ENCODE measurements at regions not wholly inside any gene's neighbourhood (a gene's known extent, or its start where the extent isn't known, plus 50 kb on each side); places are given as distances from the start of the nearest gene placed in this dataset.

DNA sequence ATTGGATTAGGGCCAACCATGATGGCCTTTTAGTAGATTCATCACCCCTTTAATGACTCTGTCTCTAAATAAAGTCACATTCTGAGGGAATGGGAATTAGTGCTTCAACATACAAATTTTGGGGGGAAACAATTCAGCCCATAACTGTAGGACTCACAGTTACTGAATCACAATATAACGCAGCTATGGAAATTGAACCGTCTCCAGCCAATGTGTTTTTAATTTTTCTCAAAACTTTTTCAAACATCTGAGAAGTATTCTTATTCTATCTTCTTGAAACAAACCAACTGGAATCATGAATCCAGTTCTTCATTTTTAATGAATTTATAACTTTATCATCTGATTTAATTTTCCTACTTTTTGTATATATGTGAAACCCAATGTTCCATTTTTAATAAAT lies 373.1 kb upstream of the SYT4 start:
- Mint-ChIP-seq H3K9me3 (ENCODE audit: unreplicated experiment) (no peaks in the 10 kb centered on the region), H3K4me1 (ENCODE audit: low read depth, unreplicated experiment) (no peaks in the 10 kb centered on the region), H3K36me3 (ENCODE audit: unreplicated experiment) (no peaks in the 10 kb centered on the region), H3K4me3 (ENCODE audit: unreplicated experiment) (no peak overlapping the region), H3K27me3 (ENCODE audit: unreplicated experiment) (no peaks in the 10 kb centered on the region), H3K27ac (ENCODE audit: unreplicated experiment) (no peak overlapping the region)
- no peak for DNase-seq
- no peak for TF ChIP-seq CTCF (IDR thresholded peaks at IDR 0.05; ENCODE audit: partially characterized antibody, unreplicated experiment)

DNA sequence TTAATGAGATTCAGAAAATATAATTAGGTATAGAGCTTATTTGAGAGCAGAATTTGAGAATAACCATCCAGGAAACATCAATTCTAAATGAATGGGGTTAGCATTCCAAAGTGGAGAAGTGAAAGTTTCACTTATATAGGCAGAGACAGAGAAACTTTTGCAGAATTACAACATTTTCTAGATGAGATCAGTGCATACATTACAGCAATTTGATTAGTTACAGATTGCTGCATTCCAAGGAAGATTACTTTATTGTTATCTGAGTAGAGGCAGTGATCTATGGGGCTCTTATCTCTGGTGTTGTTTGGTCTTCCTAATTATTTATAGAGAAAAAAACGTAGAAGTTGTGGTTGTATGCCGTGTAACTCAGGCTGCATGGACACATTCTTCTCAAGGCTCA lies 373.8 kb upstream of the SYT4 start:
- no peak overlapping the region for H3K4me3 Mint-ChIP-seq (ENCODE audit: unreplicated experiment)
- no peak overlapping the region for H3K27ac Mint-ChIP-seq (ENCODE audit: unreplicated experiment)
- H3K9me3 Mint-ChIP-seq (ENCODE audit: unreplicated experiment): no peaks in the 10 kb centered on the region
- no peak for TF ChIP-seq CTCF (IDR thresholded peaks at IDR 0.05; ENCODE audit: partially characterized antibody, unreplicated experiment)
- no peaks in the 10 kb centered on the region for H3K4me1 Mint-ChIP-seq (ENCODE audit: low read depth, unreplicated experiment)
- no peaks in the 10 kb centered on the region for H3K36me3 Mint-ChIP-seq (ENCODE audit: unreplicated experiment)
- H3K27me3 Mint-ChIP-seq (ENCODE audit: unreplicated experiment): no peaks in the 10 kb centered on the region
- no peak for DNase-seq

GRCh38 chr18:43656547-43656946 lies 379.3 kb upstream of the SYT4 start:
- Mint-ChIP-seq H3K4me3 (ENCODE audit: unreplicated experiment) (no peak overlapping the region), H3K36me3 (ENCODE audit: unreplicated experiment) (no peaks in the 10 kb centered on the region), H3K27ac (ENCODE audit: unreplicated experiment) (no peak overlapping the region), H3K9me3 (ENCODE audit: unreplicated experiment) (no peaks in the 10 kb centered on the region), H3K4me1 (ENCODE audit: low read depth, unreplicated experiment) (no peaks in the 10 kb centered on the region), H3K27me3 (ENCODE audit: unreplicated experiment) (no peaks in the 10 kb centered on the region)
- TF ChIP-seq CTCF (IDR thresholded peaks at IDR 0.05; ENCODE audit: partially characterized antibody, unreplicated experiment): no peak
- DNase-seq: no peak

DNA sequence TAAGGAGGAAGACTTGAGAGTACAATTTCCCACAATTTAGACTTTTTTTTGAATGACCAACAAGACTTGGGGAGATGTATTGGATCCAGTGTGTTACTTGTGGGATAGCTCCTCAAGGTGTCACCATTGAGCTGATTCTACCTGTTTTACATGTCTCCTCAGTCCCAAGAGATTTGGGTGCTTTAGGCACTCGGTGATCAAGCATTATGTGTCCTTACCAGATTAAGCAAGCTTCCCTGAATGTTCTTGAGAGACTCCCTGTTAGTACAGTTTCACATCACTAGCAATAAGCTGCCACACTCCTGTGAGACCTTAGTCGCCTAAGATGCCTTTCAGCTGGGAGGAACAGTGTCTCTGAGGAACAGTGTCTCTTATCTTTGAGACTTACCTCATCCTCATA lies 384.3 kb upstream of the SYT4 start:
- no peaks in the 10 kb centered on the region for H3K36me3 Mint-ChIP-seq (ENCODE audit: unreplicated experiment)

DNA sequence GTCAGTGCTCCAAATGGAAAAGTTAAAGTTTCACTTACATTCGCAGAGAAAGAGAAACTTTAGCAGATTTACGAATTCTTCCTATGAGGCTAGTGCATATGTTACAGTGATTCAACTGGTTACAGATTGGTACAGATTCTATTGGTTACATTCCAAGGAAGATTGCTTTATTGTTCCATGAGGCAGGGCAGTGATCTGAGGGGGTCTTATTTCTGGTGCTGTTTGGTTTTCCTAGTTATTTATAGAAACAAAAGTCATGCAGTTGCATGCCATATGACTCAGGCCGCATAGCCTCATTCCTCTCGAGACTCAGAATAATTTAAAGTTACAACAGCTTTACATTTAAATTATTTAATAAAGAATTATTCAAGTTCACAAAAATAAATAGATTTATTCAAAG lies 385.4 kb upstream of the SYT4 start:
- Mint-ChIP-seq H3K4me3 (ENCODE audit: unreplicated experiment) (no peak overlapping the region), H3K9me3 (ENCODE audit: unreplicated experiment) (no peaks in the 10 kb centered on the region), H3K27ac (ENCODE audit: unreplicated experiment) (no peak overlapping the region), H3K4me1 (ENCODE audit: low read depth, unreplicated experiment) (peaks cover 3% of the 10 kb centered on the region), H3K27me3 (ENCODE audit: unreplicated experiment) (no peaks in the 10 kb centered on the region), H3K36me3 (ENCODE audit: unreplicated experiment) (no peaks in the 10 kb centered on the region)
- DNase-seq: no peak
- TF ChIP-seq CTCF (IDR thresholded peaks at IDR 0.05; ENCODE audit: partially characterized antibody, unreplicated experiment): no peak

More for the DNA sequence above, 384.3 kb upstream of the SYT4 start:
- no peaks in the 10 kb centered on the region for H3K27me3 Mint-ChIP-seq (ENCODE audit: unreplicated experiment)
- peaks cover 3% of the 10 kb centered on the region for H3K4me1 Mint-ChIP-seq (ENCODE audit: low read depth, unreplicated experiment)
- no peak for DNase-seq
- no peak overlapping the region for H3K27ac Mint-ChIP-seq (ENCODE audit: unreplicated experiment)
- TF ChIP-seq CTCF (IDR thresholded peaks at IDR 0.05; ENCODE audit: partially characterized antibody, unreplicated experiment): no peak
- H3K4me3 Mint-ChIP-seq (ENCODE audit: unreplicated experiment): no peak overlapping the region
- no peaks in the 10 kb centered on the region for H3K9me3 Mint-ChIP-seq (ENCODE audit: unreplicated experiment)

Data from glutamatergic neuron (in vitro differentiated cells).